ENCODE measurements at regions not wholly inside any gene's neighbourhood (a gene's known extent, or its start where the extent isn't known, plus 50 kb on each side); places are given as distances from the start of the nearest gene placed in this dataset.

- Histone ChIP-seq H3K36me3 (replicated peaks; ENCODE audit: insufficient read depth, low read length) (no peaks in the 10 kb centered on the region), H3K9me2 (replicated peaks; ENCODE audit: insufficient read depth, low read length) (no peaks in the 10 kb centered on the region), H3K27me3 (replicated peaks; ENCODE audit: insufficient read depth, low read length) (no peaks in the 10 kb centered on the region), H3K4me3 (ENCODE audit: low read length) (no peak overlapping the region), H4K20me1 (ENCODE audit: insufficient read depth, low read length) (no peaks in the 10 kb centered on the region), H3K4me1 (ENCODE audit: low read length) (peaks cover 9% of the 10 kb centered on the region), H3K9ac (ENCODE audit: low read length) (no peak overlapping the region), H3K79me2 (ENCODE audit: low read length) (no peaks in the 10 kb centered on the region), H3K4me2 (ENCODE audit: low read depth, low read length) (no peak overlapping the region), H3F3A (ENCODE audit: insufficient read depth, low read length) (peaks cover 9% of the 10 kb centered on the region), H3K27ac (ENCODE audit: low read length) (no peak overlapping the region), H3K9me3 (replicated peaks; ENCODE audit: insufficient read depth, low read length) (no peaks in the 10 kb centered on the region), H2AFZ (ENCODE audit: low read length) (no peak overlapping the region)
- DNase-seq: no peak
- TF ChIP-seq EZH2phosphoT487 (IDR thresholded peaks at IDR 0.05; ENCODE audit: low read length) (no peak), EZH2 (optimal IDR thresholded peaks at IDR 0.05; ENCODE audit: low read depth, low read length) (no peak), CTCF (IDR thresholded peaks at IDR 0.05; ENCODE audit: low read length) (no peak)
These were observed 447.8 kb upstream of the JARID2 start for GRCh38 chr6:14797875-14798593.

- TF ChIP-seq EZH2 (optimal IDR thresholded peaks at IDR 0.05; ENCODE audit: low read depth, low read length): no peak
- no peak for TF ChIP-seq CTCF (IDR thresholded peaks at IDR 0.05; ENCODE audit: low read length)
- no peak for TF ChIP-seq EZH2phosphoT487 (IDR thresholded peaks at IDR 0.05; ENCODE audit: low read length)
- H3K9ac ChIP-seq (ENCODE audit: low read length): no peak overlapping the region
- DNase-seq: no peak
- no peaks in the 10 kb centered on the region for H3K9me2 ChIP-seq (replicated peaks; ENCODE audit: insufficient read depth, low read length)
- peaks cover 9% of the 10 kb centered on the region for H3K4me1 ChIP-seq (ENCODE audit: low read length)
- no peaks in the 10 kb centered on the region for H4K20me1 ChIP-seq (ENCODE audit: insufficient read depth, low read length)
- H3K9me3 ChIP-seq (replicated peaks; ENCODE audit: insufficient read depth, low read length): no peaks in the 10 kb centered on the region
- no peak overlapping the region for H3K4me3 ChIP-seq (ENCODE audit: low read length)
- no peaks in the 10 kb centered on the region for H3K27me3 ChIP-seq (replicated peaks; ENCODE audit: insufficient read depth, low read length)
- no peaks in the 10 kb centered on the region for H3K79me2 ChIP-seq (ENCODE audit: low read length)
- no peak overlapping the region for H2AFZ ChIP-seq (ENCODE audit: low read length)
- H3K36me3 ChIP-seq (replicated peaks; ENCODE audit: insufficient read depth, low read length): no peaks in the 10 kb centered on the region
- peaks cover 9% of the 10 kb centered on the region for H3F3A ChIP-seq (ENCODE audit: insufficient read depth, low read length)
- H3K4me2 ChIP-seq (ENCODE audit: low read depth, low read length): no peak overlapping the region
- no peak overlapping the region for H3K27ac ChIP-seq (ENCODE audit: low read length)
These were observed 447.3 kb upstream of the JARID2 start for GRCh38 chr6:14798594-14798982.

- H4K20me1 ChIP-seq (ENCODE audit: insufficient read depth, low read length): no peaks in the 10 kb centered on the region
- H3K27ac ChIP-seq (ENCODE audit: low read length): no peak overlapping the region
- H2AFZ ChIP-seq (ENCODE audit: low read length): no peak overlapping the region
- no peaks in the 10 kb centered on the region for H3K9me2 ChIP-seq (replicated peaks; ENCODE audit: insufficient read depth, low read length)
- H3K9ac ChIP-seq (ENCODE audit: low read length): no peak overlapping the region
- H3K4me1 ChIP-seq (ENCODE audit: low read length): peaks cover 9% of the 10 kb centered on the region
- peaks cover 9% of the 10 kb centered on the region for H3F3A ChIP-seq (ENCODE audit: insufficient read depth, low read length)
- no peak overlapping the region for H3K4me2 ChIP-seq (ENCODE audit: low read depth, low read length)
- no peaks in the 10 kb centered on the region for H3K36me3 ChIP-seq (replicated peaks; ENCODE audit: insufficient read depth, low read length)
- no peak overlapping the region for H3K4me3 ChIP-seq (ENCODE audit: low read length)
- H3K9me3 ChIP-seq (replicated peaks; ENCODE audit: insufficient read depth, low read length): no peaks in the 10 kb centered on the region
- TF ChIP-seq EZH2phosphoT487 (IDR thresholded peaks at IDR 0.05; ENCODE audit: low read length): no peak
- TF ChIP-seq EZH2 (optimal IDR thresholded peaks at IDR 0.05; ENCODE audit: low read depth, low read length): no peak
- no peak for TF ChIP-seq CTCF (IDR thresholded peaks at IDR 0.05; ENCODE audit: low read length)
- no peaks in the 10 kb centered on the region for H3K27me3 ChIP-seq (replicated peaks; ENCODE audit: insufficient read depth, low read length)
- no peak for DNase-seq
- no peaks in the 10 kb centered on the region for H3K79me2 ChIP-seq (ENCODE audit: low read length)
These were observed 446.8 kb upstream of the JARID2 start for GRCh38 chr6:14798996-14799588.

Measured in MM.1S (cell line).